Globus pallidus (tissue), 1 donor: ENCODE measurements at regions not wholly inside any gene's neighbourhood (a gene's known extent, or its start where the extent isn't known, plus 50 kb on each side); places are given as distances from the start of the nearest gene placed in this dataset.
"Not testable (repeated sequence)": the region's sequence is repeated elsewhere in the genome, so short reads cannot be mapped to it uniquely, and the experiment has no call there.

ENCODE experiments used
- DNase-seq: peaks from one replicate; pipeline ENCODE4 v3.0.0-alpha.2; 2015; ENCODE audit warnings: low spot score

DNA sequence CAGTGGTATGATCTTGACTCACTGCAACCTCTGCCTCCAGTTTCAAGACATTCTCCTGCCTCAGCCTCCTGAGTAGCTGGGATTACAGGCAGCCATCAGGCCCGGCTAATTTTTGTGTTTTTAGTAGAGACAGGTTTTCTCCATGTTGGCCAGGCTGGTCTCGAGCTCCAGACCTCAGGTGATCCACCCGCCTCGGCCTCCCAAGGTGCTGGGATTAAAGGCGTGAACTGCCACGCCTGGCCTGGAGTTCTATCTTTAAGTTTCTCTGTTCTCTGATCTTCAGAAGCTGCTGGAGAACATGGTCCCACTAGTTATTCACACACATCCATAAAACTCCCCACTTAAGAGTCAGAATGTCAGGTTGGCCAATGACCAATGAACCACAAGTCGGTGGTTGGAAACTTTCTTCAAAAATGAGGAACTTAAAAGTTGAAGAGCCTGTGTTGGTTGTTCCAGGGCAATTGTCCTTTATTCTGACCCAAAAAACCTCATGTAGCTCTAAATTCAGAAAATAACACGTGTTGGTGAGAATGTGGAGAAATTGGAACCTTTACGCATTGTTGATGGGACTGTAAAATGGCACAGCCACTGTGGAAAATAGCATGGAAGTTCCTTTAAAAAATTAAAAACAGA is 55.9 kb upstream of the PIK3CB start:
- peak; percentile 14 for DNase-seq

DNA sequence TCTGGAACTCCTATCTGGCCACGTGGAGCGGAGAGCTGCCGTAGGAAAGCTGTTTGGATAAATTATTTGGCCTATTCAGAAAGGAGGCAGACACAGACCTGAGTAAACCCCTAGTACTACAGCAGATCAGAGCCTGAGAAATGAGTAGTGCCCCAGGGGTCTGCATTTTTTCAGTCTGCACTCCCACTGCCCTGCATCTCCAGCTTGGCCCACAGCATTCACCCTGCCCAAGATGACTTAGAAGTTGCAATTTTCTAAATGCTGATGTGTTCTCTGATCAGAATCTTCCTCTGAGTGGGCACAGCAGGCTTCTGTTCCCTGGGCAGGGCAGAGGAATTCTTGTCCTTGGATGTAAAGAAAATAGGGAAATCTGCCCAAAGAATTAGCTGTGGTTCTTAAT is 55.1 kb upstream of the PIK3CB start:
- no peak for DNase-seq

DNA sequence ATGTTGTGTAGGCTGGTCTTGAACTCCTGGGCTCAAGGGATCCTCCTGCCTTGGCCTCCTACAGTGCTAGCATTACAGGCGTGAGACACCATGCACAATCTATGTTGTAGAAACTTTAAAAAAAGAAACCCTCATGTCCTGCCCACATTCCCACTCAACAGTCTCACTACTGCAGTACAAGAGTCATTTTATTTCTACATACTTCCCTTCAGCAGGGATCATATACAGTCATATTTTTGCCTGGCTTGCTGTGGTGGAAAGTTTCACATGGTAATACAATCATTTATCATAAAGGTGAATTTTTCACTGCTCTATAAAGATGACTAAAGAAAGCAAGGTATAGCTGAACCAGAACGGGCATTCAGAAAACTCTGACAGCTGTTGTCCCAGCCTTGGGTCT is 53.8 kb upstream of the PIK3CB start:
- no peak for DNase-seq

DNA sequence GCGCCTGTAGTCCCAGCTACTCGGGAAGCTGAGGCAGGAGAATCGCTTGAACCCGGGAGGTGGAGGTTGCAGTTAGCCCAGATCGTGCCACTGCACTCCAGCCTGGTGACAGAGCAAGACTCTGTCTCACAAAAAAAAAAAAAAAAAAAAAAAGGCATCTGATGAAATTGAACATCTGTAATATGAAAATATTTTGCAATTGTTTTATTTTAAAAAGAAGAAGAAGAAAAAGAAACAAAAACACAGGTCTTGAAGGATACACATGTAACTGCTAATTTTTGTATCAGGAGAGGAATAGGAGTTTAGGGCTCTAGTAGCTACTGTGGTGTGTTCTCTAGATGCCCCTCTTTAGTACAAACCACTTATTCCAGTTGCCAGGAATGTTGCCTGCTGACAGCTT is 51.4 kb upstream of the PIK3CB start:
- DNase-seq = not testable (repeated sequence)
